Stomach (tissue), 8 donors: ENCODE measurements at regions not wholly inside any gene's neighbourhood (a gene's known extent, or its start where the extent isn't known, plus 50 kb on each side); places are given as distances from the start of the nearest gene placed in this dataset.
A peak's percentile ranks its signal among the peaks of the same experiment; 100 is the strongest.

Experiments used
- DNase-seq, 2 donors: peaks; one replicate each; pipeline versions ENCODE4 v3.0.0 to v3.0.0-alpha.2; 2013 to 2019
- H3K27ac ChIP-seq, 5 donors: fragments of 200-600 bp in 4 of 5; sonication (generic) in 4 of 5; one replicate each; pipeline ENCODE4 v1.5.1; 2013 to 2019; ENCODE audit warnings: mild to moderate bottlenecking in 1 of 5, moderate library complexity in 1 of 5
- H3K27me3 ChIP-seq, 3 donors: fragments of 200-600 bp; sonication (generic); one replicate each; pipeline ENCODE4 v1.5.1; 2017 to 2019; ENCODE audit warnings: mixed run types in 1 of 3
- H3K36me3 ChIP-seq, 4 donors: fragments of 200-600 bp; sonication (generic); 1 replicate in 3 of 4; 2 replicates in 1 of 4; pipeline ENCODE4 v1.5.1; 2016 to 2019
- H3K4me1 ChIP-seq, 4 donors: fragments of 200-600 bp; sonication (generic); one replicate each; pipeline ENCODE4 v1.5.1; 2016 to 2019
- H3K4me3 ChIP-seq, 4 donors: fragments of 200-600 bp; sonication (generic) in 3 of 4; one replicate each; pipeline ENCODE4 v1.5.1; 2016 to 2019; ENCODE audit warnings: mild to moderate bottlenecking in 1 of 4
- H3K9me3 ChIP-seq, 4 donors: fragments of 200-600 bp; sonication (generic); one replicate each; pipeline ENCODE4 v1.5.1; 2016 to 2019
- EP300 ChIP-seq: sonication (generic); formaldehyde crosslinking; IDR thresholded peaks from one replicate; pipeline ENCODE4 v1.6.1; 2017; ENCODE audit warnings: antibody characterized with exemption
- POLR2A ChIP-seq, 4 donors: fragments of 450-650 bp; IDR thresholded peaks; one replicate each; pipeline ENCODE4 v1.6.1; 2016; ENCODE audit warnings: antibody characterized with exemption in 4 of 4, control low read depth in 2 of 4, mild to moderate bottlenecking in 1 of 4, moderate library complexity in 1 of 4
- POLR2AphosphoS5 ChIP-seq, 3 donors: sonication (generic); formaldehyde crosslinking; IDR thresholded peaks; one replicate each; pipeline ENCODE4 v1.6.1; 2016; ENCODE audit warnings: antibody characterized with exemption in 3 of 3
- whole genome bisulfite sequencing, 5 donors: extraction: QIAGEN DNeasy Blood & Tissue Kit in 3 of 5; methylation state at CpG; one replicate each; pipeline versions ENCODE4 v1.1.5 to v1.1.7; 2013 to 2018; 5-methylcytosine and 5-hydroxymethylcytosine counted together
- intact Hi-C: fragments of 100-400 bp; cut with DNase I; formaldehyde crosslinking; loops from one replicate; pipeline ENCODE4 v1.15.1; 2023; ENCODE audit warnings: low total_unique reads
- TF ChIP-seq, protein P1 (sequence below), 7 experiments: fragments of 450-650 bp in 4 of 7; fragments of 200-600 bp in 3 of 7; sonication (generic) in 3 of 7; IDR thresholded peaks; one replicate each; pipeline ENCODE4 v1.5.1; 2016 to 2019; ENCODE audit warnings: antibody characterized with exemption in 7 of 7, control low read depth in 2 of 7, mild to moderate bottlenecking in 1 of 7
- donor health status: healthy with polysubstance abuse.
- donor health status: Bipolar disorder and iron deficiency.
- donor health status: healthy.

DNA sequence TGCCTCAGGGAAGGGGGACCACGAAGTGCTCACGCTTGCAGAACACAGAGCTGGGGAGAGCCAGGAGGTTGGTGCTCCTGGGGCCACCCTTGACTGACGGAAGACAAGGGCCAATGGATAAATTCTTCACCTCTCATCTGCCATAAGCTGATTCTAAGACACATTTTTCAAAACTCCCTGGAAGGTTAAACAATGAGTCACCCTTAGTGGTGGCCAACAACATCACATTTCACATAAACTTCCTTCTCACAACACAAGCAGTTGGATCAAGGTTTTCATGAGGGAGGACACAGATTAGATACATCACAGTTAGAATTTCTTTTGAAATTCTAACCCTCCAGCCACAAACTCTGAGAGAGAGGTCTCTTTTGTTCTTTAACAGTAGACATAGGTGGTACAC is 713.6 kb upstream of the POU3F3 start:
- no peaks in the 10 kb centered on the region for H3K4me1 ChIP-seq
- H3K27ac ChIP-seq: no peak overlapping the region
- intact Hi-C loops: no loop called here
- no peak for TF ChIP-seq POLR2A (IDR thresholded peaks at IDR 0.05)
- TF ChIP-seq POLR2AphosphoS5 (IDR thresholded peaks at IDR 0.05): no peak
- TF ChIP-seq EP300: no peak
- TF ChIP-seq, protein P1, sequence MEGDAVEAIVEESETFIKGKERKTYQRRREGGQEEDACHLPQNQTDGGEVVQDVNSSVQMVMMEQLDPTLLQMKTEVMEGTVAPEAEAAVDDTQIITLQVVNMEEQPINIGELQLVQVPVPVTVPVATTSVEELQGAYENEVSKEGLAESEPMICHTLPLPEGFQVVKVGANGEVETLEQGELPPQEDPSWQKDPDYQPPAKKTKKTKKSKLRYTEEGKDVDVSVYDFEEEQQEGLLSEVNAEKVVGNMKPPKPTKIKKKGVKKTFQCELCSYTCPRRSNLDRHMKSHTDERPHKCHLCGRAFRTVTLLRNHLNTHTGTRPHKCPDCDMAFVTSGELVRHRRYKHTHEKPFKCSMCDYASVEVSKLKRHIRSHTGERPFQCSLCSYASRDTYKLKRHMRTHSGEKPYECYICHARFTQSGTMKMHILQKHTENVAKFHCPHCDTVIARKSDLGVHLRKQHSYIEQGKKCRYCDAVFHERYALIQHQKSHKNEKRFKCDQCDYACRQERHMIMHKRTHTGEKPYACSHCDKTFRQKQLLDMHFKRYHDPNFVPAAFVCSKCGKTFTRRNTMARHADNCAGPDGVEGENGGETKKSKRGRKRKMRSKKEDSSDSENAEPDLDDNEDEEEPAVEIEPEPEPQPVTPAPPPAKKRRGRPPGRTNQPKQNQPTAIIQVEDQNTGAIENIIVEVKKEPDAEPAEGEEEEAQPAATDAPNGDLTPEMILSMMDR (IDR thresholded peaks at IDR 0.05): no peak
- 71 to 86% (median 78%) methylated on average over 3 of the region's 3 CpGs for WGBS, 5 donors
- no peaks in the 10 kb centered on the region for H3K27me3 ChIP-seq
- no peaks in the 10 kb centered on the region for H3K9me3 ChIP-seq
- no peaks in the 10 kb centered on the region for H3K36me3 ChIP-seq
- DNase-seq: no peak
- no peak overlapping the region for H3K4me3 ChIP-seq

DNA sequence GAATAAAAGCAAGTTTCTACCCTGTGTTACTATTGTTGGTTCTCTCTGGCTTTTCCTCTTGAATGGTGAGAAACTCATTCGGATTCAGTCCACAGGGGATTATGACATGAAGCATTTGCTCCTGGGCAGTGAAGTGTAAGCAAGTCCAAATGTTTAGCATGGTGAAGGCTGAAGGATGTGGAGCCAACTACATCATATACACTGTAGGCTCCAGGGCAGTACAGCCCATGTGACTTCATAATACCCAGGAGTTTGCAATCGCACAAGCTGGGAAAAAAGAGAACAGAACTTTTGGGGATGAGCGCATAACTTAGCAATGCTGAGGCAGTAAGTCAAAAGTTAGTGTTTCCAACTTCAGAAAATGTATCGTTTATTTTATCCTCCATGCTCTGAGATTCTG is 695.7 kb upstream of the POU3F3 start:
- no peaks in the 10 kb centered on the region for H3K4me1 ChIP-seq
- H3K9me3 ChIP-seq: no peaks in the 10 kb centered on the region
- H3K27me3 ChIP-seq: no peaks in the 10 kb centered on the region
- no peak overlapping the region for H3K27ac ChIP-seq
- WGBS, 5 donors: 66 to 85% (median 81%) methylated on average over 4 of the region's 4 CpGs
- H3K36me3 ChIP-seq: no peaks in the 10 kb centered on the region
- H3K4me3 ChIP-seq: no peak overlapping the region
- DNase-seq: peak in 1 of 2 donors; percentile 35
- TF ChIP-seq EP300 (no peak), POLR2A (IDR thresholded peaks at IDR 0.05) (no peak), POLR2AphosphoS5 (IDR thresholded peaks at IDR 0.05) (no peak)
- TF ChIP-seq, protein P1 (IDR thresholded peaks at IDR 0.05): no peak
- intact Hi-C loops: no loop called here

DNA sequence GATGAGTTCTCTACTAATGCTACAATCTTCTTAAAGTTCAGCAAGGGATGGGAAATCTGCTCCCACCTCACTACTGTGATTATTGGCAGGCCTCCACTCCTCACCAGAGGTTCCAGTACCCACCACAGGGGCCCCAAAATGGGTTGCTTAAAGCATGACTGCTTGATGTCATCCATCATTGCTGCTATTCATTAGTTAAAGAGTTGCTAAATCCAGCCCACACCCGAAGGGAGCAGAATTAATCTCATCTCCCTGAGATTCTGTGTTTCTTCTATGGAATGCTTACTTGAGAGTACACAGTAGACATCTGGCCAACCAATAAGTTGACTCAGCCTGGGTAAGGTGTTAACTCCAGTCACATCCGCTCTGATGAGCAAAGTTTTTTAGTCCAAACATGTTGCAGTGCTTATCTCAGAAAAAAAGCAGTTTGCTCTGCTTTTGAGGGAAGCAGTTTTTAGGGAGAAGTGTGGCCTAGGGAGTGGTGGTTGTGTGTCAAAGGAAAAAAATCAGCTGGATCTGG is 690.2 kb upstream of the POU3F3 start:
- TF ChIP-seq, protein P1 (IDR thresholded peaks at IDR 0.05): no peak
- TF ChIP-seq EP300: no peak
- TF ChIP-seq POLR2A (IDR thresholded peaks at IDR 0.05): no peak
- TF ChIP-seq POLR2AphosphoS5 (IDR thresholded peaks at IDR 0.05): no peak
- no peaks in the 10 kb centered on the region for H3K27me3 ChIP-seq
- H3K4me3 ChIP-seq: no peak overlapping the region
- H3K27ac ChIP-seq: no peak overlapping the region
- H3K4me1 ChIP-seq: no peaks in the 10 kb centered on the region
- H3K36me3 ChIP-seq: no peaks in the 10 kb centered on the region
- no peaks in the 10 kb centered on the region for H3K9me3 ChIP-seq
- DNase-seq: no peak
- intact Hi-C loops: no loop called here
- WGBS, 5 donors: 42 to 64% (median 57%) methylated on average over 2 of the region's 2 CpGs

DNA sequence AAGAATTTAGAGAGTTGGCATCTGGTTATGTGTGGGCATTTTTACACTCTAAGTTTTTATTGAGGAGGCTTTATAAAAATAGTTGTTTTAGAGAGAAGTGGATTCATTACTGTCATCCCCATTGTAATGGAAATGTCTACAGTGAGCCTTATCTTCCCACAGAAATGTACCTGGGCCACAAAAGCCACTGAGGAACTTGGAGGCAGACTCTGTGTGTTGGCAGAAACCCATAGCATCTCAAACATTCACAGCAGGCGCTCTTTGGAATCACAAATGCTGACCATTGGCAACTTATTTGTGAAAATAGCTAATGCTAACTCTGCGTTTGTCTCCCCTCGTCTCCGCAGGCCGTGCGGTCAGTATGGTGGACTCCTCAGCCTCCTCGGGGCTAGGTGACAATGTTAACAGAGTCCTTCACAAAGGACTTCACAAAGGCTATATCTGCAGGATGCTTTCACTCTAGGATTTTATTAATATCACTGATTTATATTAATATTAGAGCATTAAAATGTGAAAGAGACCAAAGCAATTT is 689.1 kb upstream of the POU3F3 start:
- DNase-seq: no peak
- intact Hi-C loops: no loop called here
- H3K9me3 ChIP-seq: no peaks in the 10 kb centered on the region
- 77 to 93% (median 86%) methylated on average over 7 of the region's 7 CpGs for WGBS, 5 donors
- H3K4me3 ChIP-seq: no peak overlapping the region
- H3K4me1 ChIP-seq: no peaks in the 10 kb centered on the region
- no peak overlapping the region for H3K27ac ChIP-seq
- no peak for TF ChIP-seq POLR2AphosphoS5 (IDR thresholded peaks at IDR 0.05)
- TF ChIP-seq EP300: no peak
- TF ChIP-seq, protein P1 (IDR thresholded peaks at IDR 0.05): no peak
- TF ChIP-seq POLR2A (IDR thresholded peaks at IDR 0.05): no peak
- H3K36me3 ChIP-seq: no peaks in the 10 kb centered on the region
- H3K27me3 ChIP-seq: no peaks in the 10 kb centered on the region
